BLaER1 (cell line): ENCODE measurements at regions not wholly inside any gene's neighbourhood (a gene's known extent, or its start where the extent isn't known, plus 50 kb on each side); places are given as distances from the start of the nearest gene placed in this dataset.

Experiments
- H3K27ac ChIP-seq: shearing (Covaris generic); formaldehyde crosslinking; 2 replicates; pipeline ENCODE4 v1.8.1; 2022
- H3K27me3 ChIP-seq: shearing (Covaris generic); formaldehyde crosslinking; 2 replicates; pipeline ENCODE4 v1.8.1; 2022
- H3K36me3 ChIP-seq: shearing (Covaris generic); formaldehyde crosslinking; 2 replicates; pipeline ENCODE4 v1.8.1; 2022
- H3K4me1 ChIP-seq: shearing (Covaris generic); formaldehyde crosslinking; 2 replicates; pipeline ENCODE4 v1.8.1; 2022
- H3K4me2 ChIP-seq: shearing (Covaris generic); formaldehyde crosslinking; 2 replicates; pipeline ENCODE4 v1.8.1; 2022
- H3K4me3 ChIP-seq: shearing (Covaris generic); formaldehyde crosslinking; 2 replicates; pipeline ENCODE4 v1.8.1; 2022
- H3K9ac ChIP-seq: shearing (Covaris generic); formaldehyde crosslinking; 2 replicates; pipeline ENCODE4 v1.8.1; 2022
- H3K9me3 ChIP-seq: shearing (Covaris generic); formaldehyde crosslinking; 2 replicates; pipeline ENCODE4 v1.8.1; 2022
- H4K20me1 ChIP-seq: shearing (Covaris generic); formaldehyde crosslinking; 2 replicates; pipeline ENCODE4 v1.8.1; 2022
- Cebpa-rat ChIP-seq: shearing (Covaris generic); IDR thresholded peaks from 2 replicates; pipeline ENCODE4 v1.8.1; 2022

DNA sequence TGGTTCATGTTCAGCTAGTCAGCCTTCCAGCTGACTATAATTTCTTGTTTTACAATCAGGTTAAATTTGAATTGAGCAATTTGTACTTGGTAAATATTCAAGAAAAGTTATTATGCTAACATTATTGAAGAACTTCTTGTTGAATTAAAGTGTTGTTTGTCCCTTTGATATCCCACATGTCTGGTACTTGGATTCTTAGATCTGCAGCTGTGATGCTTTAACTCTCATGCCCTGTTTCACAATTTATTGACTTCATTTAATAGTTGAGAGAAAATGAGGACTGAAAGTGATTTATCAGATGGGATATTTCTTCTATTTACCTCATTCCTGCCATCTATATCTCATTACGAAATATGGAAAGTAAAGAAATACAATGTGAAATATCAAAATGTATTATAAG is 92.8 kb downstream of the FASLG start:
- Histone ChIP-seq H3K27me3 (no peaks in the 10 kb centered on the region), H3K27ac (no peak overlapping the region), H3K4me3 (no peak overlapping the region), H3K4me2 (no peak overlapping the region), H3K9ac (no peak overlapping the region), H3K9me3 (peaks cover 5% of the 10 kb centered on the region), H4K20me1 (no peaks in the 10 kb centered on the region), H3K4me1 (peaks cover 28% of the 10 kb centered on the region), H3K36me3 (no peaks in the 10 kb centered on the region)
- no peak for TF ChIP-seq Cebpa-rat

GRCh38 chr1:172753964-172754363 is 95.1 kb downstream of the FASLG start:
- Histone ChIP-seq H3K36me3 (no peaks in the 10 kb centered on the region), H3K27ac (no peak overlapping the region), H3K9ac (no peak overlapping the region), H3K4me1 (peaks cover 16% of the 10 kb centered on the region; the same call in 1 of the 2 replicates), H3K9me3 (no peaks in the 10 kb centered on the region), H4K20me1 (no peaks in the 10 kb centered on the region), H3K4me2 (peak overlapping the region; percentile 8; the same call in 1 of the 2 replicates), H3K4me3 (no peak overlapping the region), H3K27me3 (no peaks in the 10 kb centered on the region)
- TF ChIP-seq Cebpa-rat: no peak

- H3K9me3 ChIP-seq: no peaks in the 10 kb centered on the region
- no peak overlapping the region for H3K9ac ChIP-seq
- no peaks in the 10 kb centered on the region for H3K27me3 ChIP-seq
- H3K4me2 ChIP-seq: no peak overlapping the region
- H3K4me1 ChIP-seq: peaks cover 16% of the 10 kb centered on the region; the same call in 1 of the 2 replicates
- no peaks in the 10 kb centered on the region for H3K36me3 ChIP-seq
- H3K4me3 ChIP-seq: no peak overlapping the region
- no peak overlapping the region for H3K27ac ChIP-seq
- H4K20me1 ChIP-seq: no peaks in the 10 kb centered on the region
- TF ChIP-seq Cebpa-rat: no peak
Measured at GRCh38 chr1:172754609-172755008, 95.7 kb downstream of the FASLG start.

DNA sequence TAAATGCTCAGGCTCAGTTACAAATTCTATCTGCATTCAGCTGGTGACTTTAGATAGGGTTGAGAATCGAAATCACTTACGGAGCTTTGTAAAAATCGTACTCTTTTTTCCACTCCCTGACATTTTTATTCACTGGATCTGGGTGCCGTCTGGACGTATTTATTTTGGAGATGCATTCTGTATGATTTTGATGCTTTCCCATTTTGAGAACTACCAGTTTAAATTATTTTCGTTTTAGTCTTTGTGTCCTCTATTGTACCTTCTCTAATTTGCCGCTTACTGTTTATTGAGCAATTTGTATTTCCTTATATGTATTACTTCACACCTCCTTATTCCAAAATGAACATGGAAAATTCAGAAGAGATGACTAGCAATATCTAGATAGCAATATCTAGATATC is 96.2 kb downstream of the FASLG start:
- Histone ChIP-seq H3K4me2 (no peak overlapping the region), H3K4me3 (no peak overlapping the region), H3K27me3 (no peaks in the 10 kb centered on the region), H3K9ac (no peak overlapping the region), H4K20me1 (no peaks in the 10 kb centered on the region), H3K4me1 (peaks cover 16% of the 10 kb centered on the region; the same call in 1 of the 2 replicates), H3K9me3 (no peaks in the 10 kb centered on the region), H3K36me3 (no peaks in the 10 kb centered on the region), H3K27ac (no peak overlapping the region)
- TF ChIP-seq Cebpa-rat: no peak

GRCh38 chr1:172756024-172756423 is 97.1 kb downstream of the FASLG start:
- Histone ChIP-seq H4K20me1 (no peaks in the 10 kb centered on the region), H3K9ac (no peak overlapping the region), H3K4me3 (no peak overlapping the region), H3K9me3 (no peaks in the 10 kb centered on the region), H3K27me3 (no peaks in the 10 kb centered on the region), H3K36me3 (no peaks in the 10 kb centered on the region), H3K27ac (no peak overlapping the region), H3K4me2 (no peak overlapping the region), H3K4me1 (peaks cover 16% of the 10 kb centered on the region; the same call in 1 of the 2 replicates)
- no peak for TF ChIP-seq Cebpa-rat

- Histone ChIP-seq H3K9me3 (no peaks in the 10 kb centered on the region), H3K27ac (no peak overlapping the region)
- no peak for TF ChIP-seq Cebpa-rat
Measured at GRCh38 chr1:172758259-172758658, 99.4 kb downstream of the FASLG start.

DNA sequence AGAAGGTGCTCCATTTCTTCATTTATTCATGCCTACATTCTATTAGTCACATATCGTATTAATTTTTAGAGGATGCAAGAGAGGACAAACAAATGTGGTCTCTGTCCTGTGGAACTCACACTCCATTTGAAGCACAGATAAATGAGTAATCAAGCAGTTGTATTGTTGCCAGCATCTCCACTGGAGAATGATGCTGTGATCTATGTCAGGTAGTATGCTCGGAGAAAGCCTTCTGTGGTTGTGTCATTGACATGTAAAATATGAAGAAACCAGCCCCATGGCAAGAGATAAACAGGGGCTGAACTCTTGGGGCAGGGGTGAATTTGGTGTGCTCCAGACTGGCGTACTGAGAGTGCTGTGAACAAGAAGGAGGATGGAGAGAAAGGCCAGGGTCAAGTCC is 101.2 kb downstream of the FASLG start:
- H3K27me3 ChIP-seq: no peaks in the 10 kb centered on the region
- H3K9me3 ChIP-seq: no peaks in the 10 kb centered on the region
- H3K4me2 ChIP-seq: no peak overlapping the region
- TF ChIP-seq Cebpa-rat: no peak
- H3K27ac ChIP-seq: no peak overlapping the region
- H3K9ac ChIP-seq: no peak overlapping the region
- H3K4me3 ChIP-seq: no peak overlapping the region
- no peaks in the 10 kb centered on the region for H3K36me3 ChIP-seq
- peaks cover 12% of the 10 kb centered on the region for H3K4me1 ChIP-seq
- H4K20me1 ChIP-seq: no peaks in the 10 kb centered on the region

More at GRCh38 chr1:172758259-172758658, 99.4 kb downstream of the FASLG start:
- Histone ChIP-seq H3K9ac (no peak overlapping the region), H3K36me3 (no peaks in the 10 kb centered on the region), H3K4me1 (peaks cover 16% of the 10 kb centered on the region; the same call in 1 of the 2 replicates), H3K27me3 (no peaks in the 10 kb centered on the region), H4K20me1 (no peaks in the 10 kb centered on the region), H3K4me3 (no peak overlapping the region), H3K4me2 (no peak overlapping the region)

DNA sequence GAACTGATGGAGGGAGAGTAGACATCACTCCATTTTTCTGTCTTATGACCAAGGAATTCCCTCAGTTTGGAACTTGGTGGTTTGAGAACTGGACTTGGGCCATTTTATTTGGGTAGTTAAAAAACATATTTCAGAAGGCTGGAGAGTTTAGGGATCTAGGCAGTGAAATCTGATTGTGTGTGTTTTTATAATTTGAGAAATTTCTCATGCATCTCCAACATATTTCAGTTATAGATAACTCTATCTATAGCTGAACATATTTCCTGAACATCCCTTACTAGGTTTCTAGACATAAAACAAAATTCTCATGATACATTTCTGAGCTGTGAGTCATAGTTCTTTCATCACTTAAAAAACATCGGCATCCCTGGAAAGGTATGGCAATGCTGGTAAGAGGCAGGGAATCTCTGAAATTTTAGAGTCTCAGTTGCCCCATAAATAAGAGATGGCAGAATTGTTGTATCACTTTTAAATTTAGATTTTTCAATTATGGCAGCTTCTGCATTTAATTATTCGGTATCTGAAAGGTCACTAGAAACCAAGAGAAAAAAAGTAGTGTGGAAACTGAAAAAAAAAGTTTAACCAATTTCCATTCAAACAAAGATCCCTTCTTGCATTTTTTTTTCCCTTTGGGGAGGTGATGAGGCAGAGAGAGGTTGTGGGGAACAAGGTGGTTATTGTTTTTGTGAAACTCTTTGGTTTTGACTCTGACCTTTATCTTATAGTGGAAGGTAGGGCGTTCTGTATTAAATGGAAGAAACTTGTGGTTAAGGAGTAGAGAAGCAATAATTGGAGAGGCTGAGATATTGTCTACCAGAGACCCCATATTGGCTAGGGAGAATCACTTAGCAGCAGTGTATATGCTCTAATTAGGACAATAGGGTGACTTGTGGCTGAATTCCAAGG is 102.9 kb downstream of the FASLG start:
- Histone ChIP-seq H3K9me3 (no peaks in the 10 kb centered on the region), H3K36me3 (no peaks in the 10 kb centered on the region), H3K27ac (no peak overlapping the region), H4K20me1 (no peaks in the 10 kb centered on the region), H3K4me2 (no peak overlapping the region), H3K27me3 (no peaks in the 10 kb centered on the region), H3K4me3 (no peak overlapping the region), H3K9ac (no peak overlapping the region), H3K4me1 (peaks cover 12% of the 10 kb centered on the region)
- TF ChIP-seq Cebpa-rat: no peak

DNA sequence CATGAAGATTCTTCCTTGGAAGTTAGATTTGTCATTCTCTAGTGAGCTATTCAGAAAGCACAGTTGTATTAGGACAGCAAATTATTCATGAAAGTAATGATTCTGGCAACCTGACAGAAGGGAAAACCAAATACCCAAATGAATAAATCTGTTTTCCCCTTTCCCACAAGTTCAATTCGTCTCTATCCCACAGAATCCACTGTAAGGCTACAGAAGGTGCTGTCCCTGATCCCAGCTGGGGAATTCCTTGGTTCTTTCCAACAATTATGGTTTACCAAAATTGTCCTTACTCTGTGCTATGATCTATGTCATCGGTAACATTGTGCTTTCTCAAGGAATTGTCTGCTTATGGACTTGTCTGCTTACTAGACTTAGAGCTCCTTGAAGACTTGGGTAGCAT is 104.2 kb downstream of the FASLG start:
- H3K27me3 ChIP-seq: no peaks in the 10 kb centered on the region
- no peak overlapping the region for H3K4me3 ChIP-seq
- no peaks in the 10 kb centered on the region for H3K36me3 ChIP-seq
- no peaks in the 10 kb centered on the region for H3K9me3 ChIP-seq
- no peak overlapping the region for H3K4me2 ChIP-seq
- no peak for TF ChIP-seq Cebpa-rat
- no peaks in the 10 kb centered on the region for H4K20me1 ChIP-seq
- no peak overlapping the region for H3K9ac ChIP-seq
- peaks cover 12% of the 10 kb centered on the region for H3K4me1 ChIP-seq
- H3K27ac ChIP-seq: no peak overlapping the region

- H3K27ac ChIP-seq: no peak overlapping the region
- H3K36me3 ChIP-seq: no peaks in the 10 kb centered on the region
- H3K4me2 ChIP-seq: peak overlapping the region; percentile 47; the same call in 1 of the 2 replicates
- no peak for TF ChIP-seq Cebpa-rat
- peaks cover 12% of the 10 kb centered on the region for H3K4me1 ChIP-seq
- H3K9ac ChIP-seq: no peak overlapping the region
- no peaks in the 10 kb centered on the region for H3K27me3 ChIP-seq
- H3K4me3 ChIP-seq: no peak overlapping the region
- H4K20me1 ChIP-seq: no peaks in the 10 kb centered on the region
- no peaks in the 10 kb centered on the region for H3K9me3 ChIP-seq
Measured at GRCh38 chr1:172764378-172764777, 105.5 kb downstream of the FASLG start.
